22Rv1 (cell line): ENCODE measurements at regions not wholly inside any gene's neighbourhood (a gene's known extent, or its start where the extent isn't known, plus 50 kb on each side); places are given as distances from the start of the nearest gene placed in this dataset.

ENCODE experiments used
- CTCF ChIP-seq: fragments of 450-650 bp; IDR thresholded peaks from 2 replicates; pipeline ENCODE4 v1.5.1; 2017; ENCODE audit warnings: mild to moderate bottlenecking
- ZFX ChIP-seq: fragments of 450-650 bp; IDR thresholded peaks from 2 replicates; pipeline ENCODE4 v1.6.1; 2017; ENCODE audit warnings: antibody characterized with exemption, borderline replicate concordance

- TF ChIP-seq CTCF (no peak), ZFX (no peak)
Observed at GRCh38 chr6:85008296-85009009, 244.1 kb upstream of the TBX18 start.
